ENCODE measurements at regions not wholly inside any gene's neighbourhood (a gene's known extent, or its start where the extent isn't known, plus 50 kb on each side); places are given as distances from the start of the nearest gene placed in this dataset.

- TF ChIP-seq CTCF (IDR thresholded peaks at IDR 0.05; ENCODE audit: insufficient read depth, low read length) (no peak), GABPA (IDR thresholded peaks at IDR 0.05; ENCODE audit: low read depth) (no peak)
Measured at GRCh38 chr9:135392511-135392910, 87.1 kb upstream of the PPP1R26 start.
